SK-N-MC (cell line): ENCODE measurements at regions not wholly inside any gene's neighbourhood (a gene's known extent, or its start where the extent isn't known, plus 50 kb on each side); places are given as distances from the start of the nearest gene placed in this dataset.
"Not testable (repeated sequence)": the region's sequence is repeated elsewhere in the genome, so short reads cannot be mapped to it uniquely, and the experiment has no call there.

Experiments used
- EZH2 ChIP-seq: fragments of 200-600 bp; sonication (generic); IDR thresholded peaks from one replicate; pipeline ENCODE4 v1.6.1; 2017; ENCODE audit warnings: antibody characterized with exemption
- POLR2AphosphoS5 ChIP-seq: IDR thresholded peaks from 2 replicates; pipeline ENCODE4 v1.6.1; 2012; ENCODE audit warnings: mild to moderate bottlenecking, low read depth, low read length, borderline replicate concordance

GRCh38 chr9:99670886-99671285 is 150.8 kb upstream of the NR4A3 start:
- TF ChIP-seq POLR2AphosphoS5, EZH2: not testable (repeated sequence)
